OCI-LY7 (cell line): ENCODE measurements at regions not wholly inside any gene's neighbourhood (a gene's known extent, or its start where the extent isn't known, plus 50 kb on each side); places are given as distances from the start of the nearest gene placed in this dataset.

Experiments used
- CTCF ChIP-seq: fragments of 200-600 bp; sonication (generic); conservative IDR thresholded peaks from 2 replicates; pipeline ENCODE4 v1.5.1; 2014; ENCODE audit warnings: mild to moderate bottlenecking, antibody characterized with exemption, low read length, moderate library complexity, mixed read lengths
- EZH2phosphoT487 ChIP-seq: fragments of 200-600 bp; sonication (generic); IDR thresholded peaks from 2 replicates; pipeline ENCODE4 v1.6.1; 2018; ENCODE audit warnings: low read depth, borderline replicate concordance, mild to moderate bottlenecking, mixed run types, antibody characterized with exemption, low read length, moderate library complexity, mixed read lengths

DNA sequence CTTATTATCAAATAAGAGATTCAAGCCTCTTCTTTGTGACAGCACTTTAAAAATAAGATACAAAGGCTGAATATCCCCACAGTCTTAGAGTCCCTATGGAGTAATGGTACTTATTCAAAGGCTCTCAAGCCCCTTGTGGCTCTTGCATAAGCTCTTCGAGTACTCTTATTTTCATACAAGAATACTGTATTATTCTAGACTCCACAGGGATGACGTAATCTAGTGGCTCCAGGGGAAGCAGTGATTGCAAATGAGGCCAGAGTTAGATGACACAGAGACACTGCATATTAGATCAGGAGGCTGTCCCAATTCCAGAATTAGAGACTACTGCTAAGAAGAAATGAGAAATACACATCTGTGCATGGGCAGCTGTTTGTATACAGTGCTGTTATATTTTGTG, 1195.9 kb upstream of the MAP3K7 start:
- TF ChIP-seq CTCF (no peak), EZH2phosphoT487 (no peak)
